PFSK-1 (cell line): ENCODE measurements at regions not wholly inside any gene's neighbourhood (a gene's known extent, or its start where the extent isn't known, plus 50 kb on each side); places are given as distances from the start of the nearest gene placed in this dataset.

ENCODE experiments used
- FOXP2 ChIP-seq: optimal IDR thresholded peaks from 2 replicates; pipeline ENCODE3; 2011; ENCODE audit warnings: borderline replicate concordance, control low read depth, inconsistent platforms; ENCODE audit not compliant: insufficient read depth; ENCODE audit errors: extremely low read length, extremely low read depth
- POLR2AphosphoS5 ChIP-seq: IDR thresholded peaks from 2 replicates; pipeline ENCODE4 v1.6.1; 2012; ENCODE audit warnings: low read depth, mild to moderate bottlenecking, control low read depth, low read length, moderate library complexity
- SIN3A ChIP-seq: IDR thresholded peaks from 2 replicates; pipeline ENCODE4 v1.6.1; 2012; ENCODE audit warnings: mild to moderate bottlenecking, low read length, moderate library complexity, borderline replicate concordance; ENCODE audit not compliant: insufficient read depth
- TAF1 ChIP-seq: IDR thresholded peaks from 2 replicates; pipeline ENCODE4 v1.6.1; 2012; ENCODE audit warnings: low read length, control low read depth, borderline replicate concordance; ENCODE audit not compliant: insufficient read depth
- TF ChIP-seq, protein P1 (sequence below), 2 experiments: IDR thresholded peaks; 2 replicates each; pipeline versions ENCODE4 v1.6.1 to v1.8.0; 2011 to 2012; ENCODE audit warnings: low read depth in 2 of 2, low read length in 2 of 2, control low read depth in 1 of 2, inconsistent platforms in 1 of 2, mild to moderate bottlenecking in 1 of 2, moderate library complexity in 1 of 2; ENCODE audit not compliant: insufficient read depth in 1 of 2

DNA sequence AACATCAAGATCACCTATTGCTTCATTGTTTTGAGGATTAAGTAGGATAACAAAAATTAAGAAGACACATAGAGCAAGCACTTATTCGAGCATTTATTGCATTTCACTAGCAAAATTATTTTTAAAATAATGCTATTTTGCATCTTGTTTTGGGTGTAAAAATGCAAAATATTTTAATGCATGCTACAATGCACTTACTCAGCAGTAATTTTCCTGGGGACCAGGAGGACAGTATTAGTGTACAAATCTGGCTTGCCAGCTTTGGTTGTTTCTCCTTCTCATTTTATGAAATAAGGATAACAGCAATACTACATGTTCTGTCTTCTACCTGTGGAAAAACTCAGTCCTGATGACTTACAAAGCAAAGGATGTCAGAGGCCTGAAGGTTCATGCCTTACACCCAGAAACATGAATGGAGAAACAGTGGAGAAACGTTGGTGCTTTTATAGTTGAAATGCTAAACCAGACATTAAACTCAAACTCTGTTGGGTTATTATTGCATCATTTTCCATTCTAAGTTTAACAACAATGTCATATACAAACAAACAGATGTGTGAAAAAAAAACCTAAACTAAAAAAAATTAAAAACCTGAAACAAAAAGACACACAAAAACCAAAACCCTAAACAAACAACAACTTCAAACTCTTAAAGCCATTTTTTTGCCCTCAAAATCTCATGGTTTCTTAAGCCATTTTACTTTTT lies 50.2 kb upstream of the ATXN1 start:
- TF ChIP-seq, protein P1, sequence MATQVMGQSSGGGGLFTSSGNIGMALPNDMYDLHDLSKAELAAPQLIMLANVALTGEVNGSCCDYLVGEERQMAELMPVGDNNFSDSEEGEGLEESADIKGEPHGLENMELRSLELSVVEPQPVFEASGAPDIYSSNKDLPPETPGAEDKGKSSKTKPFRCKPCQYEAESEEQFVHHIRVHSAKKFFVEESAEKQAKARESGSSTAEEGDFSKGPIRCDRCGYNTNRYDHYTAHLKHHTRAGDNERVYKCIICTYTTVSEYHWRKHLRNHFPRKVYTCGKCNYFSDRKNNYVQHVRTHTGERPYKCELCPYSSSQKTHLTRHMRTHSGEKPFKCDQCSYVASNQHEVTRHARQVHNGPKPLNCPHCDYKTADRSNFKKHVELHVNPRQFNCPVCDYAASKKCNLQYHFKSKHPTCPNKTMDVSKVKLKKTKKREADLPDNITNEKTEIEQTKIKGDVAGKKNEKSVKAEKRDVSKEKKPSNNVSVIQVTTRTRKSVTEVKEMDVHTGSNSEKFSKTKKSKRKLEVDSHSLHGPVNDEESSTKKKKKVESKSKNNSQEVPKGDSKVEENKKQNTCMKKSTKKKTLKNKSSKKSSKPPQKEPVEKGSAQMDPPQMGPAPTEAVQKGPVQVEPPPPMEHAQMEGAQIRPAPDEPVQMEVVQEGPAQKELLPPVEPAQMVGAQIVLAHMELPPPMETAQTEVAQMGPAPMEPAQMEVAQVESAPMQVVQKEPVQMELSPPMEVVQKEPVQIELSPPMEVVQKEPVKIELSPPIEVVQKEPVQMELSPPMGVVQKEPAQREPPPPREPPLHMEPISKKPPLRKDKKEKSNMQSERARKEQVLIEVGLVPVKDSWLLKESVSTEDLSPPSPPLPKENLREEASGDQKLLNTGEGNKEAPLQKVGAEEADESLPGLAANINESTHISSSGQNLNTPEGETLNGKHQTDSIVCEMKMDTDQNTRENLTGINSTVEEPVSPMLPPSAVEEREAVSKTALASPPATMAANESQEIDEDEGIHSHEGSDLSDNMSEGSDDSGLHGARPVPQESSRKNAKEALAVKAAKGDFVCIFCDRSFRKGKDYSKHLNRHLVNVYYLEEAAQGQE (IDR thresholded peaks at IDR 0.05; ENCODE audit: insufficient read depth in 1 of 2, low read depth in 2 of 2, low read length in 2 of 2) = no peak
- TF ChIP-seq FOXP2 (no peak), TAF1 (no peak), POLR2AphosphoS5 (no peak), SIN3A (no peak)
